A673 (cell line): ENCODE measurements at regions not wholly inside any gene's neighbourhood (a gene's known extent, or its start where the extent isn't known, plus 50 kb on each side); places are given as distances from the start of the nearest gene placed in this dataset.

ENCODE experiments used
- CTCF ChIP-seq: fragments of 300-800, 200-600 bp; sonication (generic); conservative IDR thresholded peaks from 2 replicates; pipeline ENCODE4 v1.5.1; 2017; ENCODE audit warnings: low read depth, mild to moderate bottlenecking, antibody characterized with exemption, low read length, moderate library complexity, mixed read lengths
- EZH2 ChIP-seq: fragments of 200-600 bp; sonication (generic); IDR thresholded peaks from 2 replicates; pipeline ENCODE4 v1.6.1; 2017; ENCODE audit warnings: borderline replicate concordance, low read depth, mild to moderate bottlenecking, mixed read lengths, antibody characterized with exemption, low read length; ENCODE audit not compliant: poor library complexity, severe bottlenecking

- no peak for TF ChIP-seq CTCF
- no peak for TF ChIP-seq EZH2
Measured at GRCh38 chrX:57964975-57965374, 54.7 kb upstream of the ZXDA start.
